GM12865 (cell line): ENCODE measurements at regions not wholly inside any gene's neighbourhood (a gene's known extent, or its start where the extent isn't known, plus 50 kb on each side); places are given as distances from the start of the nearest gene placed in this dataset.
"Not testable (repeated sequence)": the region's sequence is repeated elsewhere in the genome, so short reads cannot be mapped to it uniquely, and the experiment has no call there.

Source experiments
- DNase-seq: peaks from one replicate; pipeline ENCODE4 v3.0.0; 2010; ENCODE audit warnings: low read depth
- H3K4me3 ChIP-seq: 2 replicates; pipeline ENCODE4 v1.5.1; 2011; ENCODE audit warnings: mild to moderate bottlenecking, low read depth, low read length, control low read depth
- TF ChIP-seq, protein P1 (sequence below): IDR thresholded peaks from 2 replicates; pipeline ENCODE4 v1.5.1; 2011; ENCODE audit warnings: low read length, control low read depth, low read depth, inconsistent platforms; ENCODE audit not compliant: insufficient read depth; ENCODE audit errors: missing control alignments

DNA sequence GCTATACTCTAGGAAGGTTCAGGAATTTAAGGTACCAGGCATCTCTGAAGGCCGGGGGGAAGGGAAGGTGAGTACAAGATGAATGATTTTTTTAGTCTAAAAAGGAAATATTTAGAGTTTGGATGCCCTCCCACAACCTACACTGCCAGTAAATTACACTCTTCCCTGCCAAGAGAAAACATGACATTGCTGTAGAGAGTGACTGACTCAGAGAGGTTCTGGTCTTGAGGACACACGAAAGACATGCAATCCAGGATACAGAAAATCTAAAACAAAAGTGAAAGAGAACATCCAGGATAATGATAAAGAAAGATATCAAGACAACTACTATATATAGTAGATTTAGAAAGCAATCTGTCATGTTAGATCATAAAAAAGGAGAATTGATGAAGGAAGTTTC, 200.5 kb downstream of the TYW3 start:
- DNase-seq = no peak
- H3K4me3 ChIP-seq = no peak overlapping the region
- TF ChIP-seq, protein P1, sequence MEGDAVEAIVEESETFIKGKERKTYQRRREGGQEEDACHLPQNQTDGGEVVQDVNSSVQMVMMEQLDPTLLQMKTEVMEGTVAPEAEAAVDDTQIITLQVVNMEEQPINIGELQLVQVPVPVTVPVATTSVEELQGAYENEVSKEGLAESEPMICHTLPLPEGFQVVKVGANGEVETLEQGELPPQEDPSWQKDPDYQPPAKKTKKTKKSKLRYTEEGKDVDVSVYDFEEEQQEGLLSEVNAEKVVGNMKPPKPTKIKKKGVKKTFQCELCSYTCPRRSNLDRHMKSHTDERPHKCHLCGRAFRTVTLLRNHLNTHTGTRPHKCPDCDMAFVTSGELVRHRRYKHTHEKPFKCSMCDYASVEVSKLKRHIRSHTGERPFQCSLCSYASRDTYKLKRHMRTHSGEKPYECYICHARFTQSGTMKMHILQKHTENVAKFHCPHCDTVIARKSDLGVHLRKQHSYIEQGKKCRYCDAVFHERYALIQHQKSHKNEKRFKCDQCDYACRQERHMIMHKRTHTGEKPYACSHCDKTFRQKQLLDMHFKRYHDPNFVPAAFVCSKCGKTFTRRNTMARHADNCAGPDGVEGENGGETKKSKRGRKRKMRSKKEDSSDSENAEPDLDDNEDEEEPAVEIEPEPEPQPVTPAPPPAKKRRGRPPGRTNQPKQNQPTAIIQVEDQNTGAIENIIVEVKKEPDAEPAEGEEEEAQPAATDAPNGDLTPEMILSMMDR = no peak

DNA sequence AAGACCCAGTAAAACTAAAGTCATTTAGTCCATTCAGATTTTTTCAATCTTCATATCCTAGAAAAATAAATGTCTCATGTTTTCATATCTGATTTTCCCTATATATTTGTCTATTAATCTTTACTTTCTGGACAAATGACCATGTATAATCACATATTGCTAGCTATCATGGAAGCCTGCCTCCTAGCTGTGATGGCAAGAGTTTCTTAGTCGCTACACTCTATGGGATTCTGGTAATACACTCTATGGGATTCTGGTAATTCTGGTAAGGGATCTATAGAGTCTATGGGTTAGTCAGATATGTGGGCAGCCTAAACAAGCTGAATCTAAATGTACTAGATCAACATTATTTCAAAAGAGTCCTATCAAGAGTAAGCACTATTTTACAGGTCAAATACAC, 198.7 kb upstream of the LHX8 start:
- no peak for DNase-seq
- TF ChIP-seq, protein P1 = no peak

DNA sequence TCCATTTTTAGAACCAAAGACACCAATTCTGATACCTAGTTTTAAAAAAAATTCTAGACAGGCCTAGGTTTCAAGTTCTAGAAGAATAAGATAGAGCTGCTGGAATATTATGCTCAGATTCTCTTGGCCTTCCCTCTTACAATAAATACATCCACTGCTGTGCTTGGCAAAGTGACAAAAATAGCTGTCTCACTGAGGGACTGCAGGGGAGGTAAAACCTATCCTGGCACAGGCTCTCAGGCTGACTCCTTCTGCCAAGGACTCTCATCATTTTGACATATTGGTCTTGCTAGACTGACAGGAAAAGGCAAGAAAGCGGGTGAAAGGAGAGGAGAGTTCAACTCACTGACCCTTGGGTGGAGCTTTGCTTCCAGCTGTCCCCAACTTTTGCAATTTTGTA, 197.0 kb upstream of the LHX8 start:
- DNase-seq = no peak
- H3K4me3 ChIP-seq = no peak overlapping the region
- TF ChIP-seq, protein P1 = no peak

More for the DNA sequence above, 198.7 kb upstream of the LHX8 start:
- no peak overlapping the region for H3K4me3 ChIP-seq

GRCh38 chr1:74943046-74943445, 191.1 kb upstream of the LHX8 start:
- H3K4me3 ChIP-seq = no peak overlapping the region
- TF ChIP-seq, protein P1 = no peak
- DNase-seq = no peak

DNA sequence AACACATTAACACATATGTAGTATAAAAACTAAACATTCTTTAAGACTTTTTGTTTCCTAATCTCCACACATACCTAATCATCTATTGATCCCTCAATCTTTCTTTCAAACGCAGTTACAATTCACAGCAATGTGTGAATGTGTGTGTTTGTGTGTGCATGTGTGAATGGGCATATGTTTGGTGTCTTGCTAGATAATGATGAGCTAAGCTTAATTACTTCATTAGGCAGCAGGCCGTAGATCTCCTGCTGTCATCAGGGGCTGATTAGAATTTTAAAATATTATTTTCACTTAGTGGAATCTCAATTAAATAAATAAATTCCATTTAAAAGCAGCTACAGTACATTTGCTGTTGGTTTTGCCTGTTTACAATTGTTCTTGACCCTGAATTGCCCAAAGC, 187.8 kb upstream of the LHX8 start:
- no peak for DNase-seq
- no peak overlapping the region for H3K4me3 ChIP-seq
- TF ChIP-seq, protein P1 = no peak

- H3K4me3 ChIP-seq, DNase-seq: not testable (repeated sequence)
These were observed 184.8 kb upstream of the LHX8 start for GRCh38 chr1:74949348-74949747.

- DNase-seq, H3K4me3 ChIP-seq: not testable (repeated sequence)
These were observed 182.2 kb upstream of the LHX8 start for GRCh38 chr1:74951981-74952380.

DNA sequence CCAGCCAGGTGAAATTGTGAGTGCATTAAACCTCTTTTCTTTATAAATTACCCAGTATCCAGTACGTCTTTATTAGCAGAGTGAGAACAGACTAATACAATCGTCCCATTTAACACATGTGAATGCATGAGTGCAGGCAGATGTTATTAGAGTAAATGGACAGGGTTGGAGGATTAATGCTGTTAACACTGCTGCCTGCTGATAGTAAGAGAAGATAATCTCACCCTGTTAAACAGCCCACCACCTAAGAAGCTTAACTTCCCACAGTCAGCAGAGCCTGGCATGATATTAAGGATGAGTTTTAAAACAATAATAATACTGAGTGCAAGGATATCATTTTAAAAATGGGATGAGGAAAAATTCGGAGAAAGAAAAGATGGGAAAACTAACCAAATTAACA, 181.4 kb upstream of the LHX8 start:
- TF ChIP-seq, protein P1 = no peak
- H3K4me3 ChIP-seq = no peak overlapping the region
- no peak for DNase-seq
